HG03442 (cell line): ENCODE measurements at regions not wholly inside any gene's neighbourhood (a gene's known extent, or its start where the extent isn't known, plus 50 kb on each side); places are given as distances from the start of the nearest gene placed in this dataset.

ENCODE experiments used
- ATAC-seq: cut with Tn5 transposase; IDR thresholded peaks from one replicate; pipeline ENCODE4 v1.9.1; 2021; ENCODE audit warnings: mild to moderate bottlenecking, moderate library complexity; ENCODE audit not compliant: unreplicated experiment

DNA sequence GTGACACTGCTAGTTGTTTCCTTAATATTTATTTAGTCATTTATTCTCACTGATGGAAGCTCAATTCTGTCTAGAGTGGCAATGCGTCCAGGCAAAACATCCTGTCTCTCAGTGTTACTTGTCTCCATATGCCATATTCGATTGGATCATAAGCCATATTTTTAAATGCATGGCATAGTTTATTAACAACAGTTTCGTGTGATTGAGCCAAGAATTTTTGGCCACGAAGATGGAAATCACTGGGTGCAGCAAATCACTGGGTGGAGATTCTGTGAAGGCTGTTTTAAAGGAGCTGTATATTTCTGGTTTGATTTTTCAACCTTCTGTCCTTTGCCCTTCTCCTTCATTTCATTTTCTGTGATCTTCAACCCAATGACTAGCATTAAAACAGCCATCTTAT, 205.2 kb downstream of the JRKL start:
- ATAC-seq, result no peak

DNA sequence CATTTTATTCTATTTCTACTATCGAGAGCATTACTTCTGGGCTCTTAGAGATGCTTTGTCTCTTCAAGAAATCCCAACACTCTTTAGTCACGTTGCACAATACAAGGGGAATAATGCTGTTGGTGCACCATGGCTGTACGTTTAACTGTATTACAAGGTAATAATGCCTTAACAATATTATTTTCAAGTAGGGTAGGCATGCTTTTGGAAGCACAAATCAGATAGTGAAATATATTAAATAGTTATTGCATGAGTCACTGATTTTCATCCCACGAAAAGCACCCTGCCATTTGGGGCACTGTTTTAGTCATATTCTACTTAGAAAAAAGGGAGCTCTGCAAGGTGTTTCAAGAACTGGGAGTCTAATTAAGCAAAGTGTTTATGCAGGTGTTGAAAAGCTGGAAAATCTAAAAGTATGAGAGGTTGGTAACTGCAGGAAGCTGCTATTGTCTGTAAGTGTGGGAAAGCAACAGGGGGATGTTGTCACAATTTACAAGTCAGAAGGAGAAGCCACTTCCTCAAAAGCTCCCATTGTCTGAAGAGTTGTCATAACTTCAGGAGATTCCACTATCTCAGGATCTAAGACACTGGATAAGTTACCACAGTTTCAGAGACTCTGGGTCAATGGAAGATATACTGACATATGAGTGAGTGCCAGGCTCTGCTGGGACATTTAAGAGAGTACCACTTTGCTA, 218.2 kb downstream of the JRKL start:
- ATAC-seq, result no peak

DNA sequence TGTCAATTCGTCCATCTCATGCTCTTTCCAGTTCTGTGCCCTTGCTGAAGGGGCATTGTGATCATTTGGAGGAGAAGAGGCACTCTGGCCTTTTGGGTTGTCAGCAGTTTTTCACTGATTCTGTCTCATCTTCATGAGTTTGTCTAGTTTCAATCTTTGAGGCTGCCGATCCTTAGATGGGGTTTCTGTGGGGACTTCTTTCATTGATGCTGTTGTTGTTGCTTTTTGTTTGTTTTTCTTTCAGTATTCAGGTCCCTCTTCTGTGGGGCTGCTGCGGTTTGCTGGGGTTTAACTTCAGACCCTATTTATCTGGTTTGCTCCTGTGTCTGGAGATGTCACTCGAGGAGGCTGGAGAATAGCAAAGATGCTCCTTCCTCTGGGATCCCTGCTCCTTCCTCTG, 224.3 kb downstream of the JRKL start:
- no peak for ATAC-seq

DNA sequence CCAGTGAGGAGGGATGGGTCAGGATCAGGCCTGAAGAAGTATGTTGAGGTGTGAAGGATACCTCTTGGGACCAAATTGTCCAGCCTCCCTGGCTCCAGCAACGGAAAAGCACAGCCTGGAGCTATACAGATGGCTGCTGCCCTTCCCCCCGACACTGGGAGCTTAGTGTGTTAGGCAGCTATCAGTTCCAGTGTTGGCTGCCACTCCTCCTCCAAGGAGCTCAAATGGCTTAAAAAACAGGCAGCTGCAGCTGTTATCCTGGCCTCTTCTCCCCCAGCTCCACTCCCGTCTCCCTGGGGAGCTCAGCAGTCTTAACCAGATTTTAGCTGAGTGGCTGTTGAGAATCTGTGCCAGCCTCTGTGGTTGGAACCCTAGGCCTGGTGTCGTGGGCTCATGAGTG, 225.0 kb downstream of the JRKL start:
- ATAC-seq, result no peak

DNA sequence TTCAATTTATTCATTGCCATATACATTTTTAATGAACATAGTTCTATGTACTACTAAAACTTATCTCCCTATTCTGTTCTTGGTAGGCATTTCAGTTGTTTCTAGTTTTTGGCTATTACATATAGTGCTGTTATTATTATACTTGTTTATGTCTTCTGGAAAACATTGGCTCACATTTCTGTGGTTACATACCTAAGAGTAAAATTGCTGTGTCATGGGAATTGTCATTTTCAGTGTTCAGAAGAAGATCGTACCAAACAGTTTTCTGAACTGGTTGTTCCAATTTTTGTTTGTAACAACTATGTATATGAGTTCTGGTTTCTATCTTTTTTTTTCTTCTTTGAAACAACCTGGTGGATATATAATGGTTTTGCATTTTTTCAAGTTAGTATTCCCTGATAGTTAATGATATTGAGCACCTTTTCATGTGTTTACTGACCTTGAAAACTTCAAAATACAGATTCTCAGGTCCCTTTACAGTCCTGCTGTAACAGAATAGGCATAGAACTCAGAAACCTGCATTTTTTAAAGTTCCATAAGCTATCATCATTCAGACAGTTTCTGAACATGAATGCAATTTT, 230.7 kb downstream of the JRKL start:
- no peak for ATAC-seq

DNA sequence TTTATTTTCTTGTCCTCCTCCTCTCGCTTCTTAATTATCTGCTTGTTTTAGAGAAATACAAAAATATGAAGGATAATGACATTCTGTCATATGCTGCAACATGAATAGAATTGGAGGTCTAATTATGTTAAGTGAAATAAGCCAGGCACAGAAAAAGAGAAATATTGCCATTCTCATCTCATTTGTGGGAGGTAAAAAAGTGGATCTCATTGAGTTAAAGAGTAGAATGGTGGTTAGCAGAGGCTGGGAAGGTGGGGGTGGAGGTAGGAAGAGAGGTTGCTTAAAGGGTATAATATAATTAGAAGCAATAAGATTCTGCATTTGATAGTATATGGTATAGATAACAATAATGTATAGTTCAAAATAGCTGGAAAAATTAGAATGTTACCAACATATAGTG, 231.3 kb downstream of the JRKL start:
- no peak for ATAC-seq

DNA sequence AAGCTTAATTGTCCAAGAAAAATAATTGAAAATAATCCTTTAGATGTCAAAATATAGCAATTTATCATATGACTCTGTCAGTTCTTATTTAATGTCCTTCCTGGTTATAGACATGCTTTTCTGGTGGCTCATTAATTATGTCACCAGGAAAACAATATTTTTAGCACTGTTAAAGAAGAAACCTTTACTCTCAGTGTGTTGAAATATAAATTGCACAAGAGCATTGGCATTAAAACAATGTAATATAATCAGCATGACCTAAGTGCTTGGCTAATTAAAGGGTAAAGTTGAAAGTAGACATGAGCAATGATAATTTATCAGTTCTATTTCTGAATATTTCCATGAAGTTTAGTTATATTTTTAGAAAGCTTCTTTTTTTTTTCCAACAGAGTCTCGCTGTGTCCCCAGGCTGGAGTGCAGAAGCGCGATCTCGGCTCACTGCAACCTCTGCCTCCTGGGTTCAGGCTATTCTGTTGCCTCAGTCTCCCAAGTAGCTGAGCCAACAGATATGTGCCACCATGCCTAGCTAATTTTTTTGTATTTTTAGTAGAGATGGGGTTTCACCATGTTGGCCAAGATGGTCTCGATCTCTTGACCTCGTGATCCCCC, 232.3 kb downstream of the JRKL start:
- no peak for ATAC-seq

DNA sequence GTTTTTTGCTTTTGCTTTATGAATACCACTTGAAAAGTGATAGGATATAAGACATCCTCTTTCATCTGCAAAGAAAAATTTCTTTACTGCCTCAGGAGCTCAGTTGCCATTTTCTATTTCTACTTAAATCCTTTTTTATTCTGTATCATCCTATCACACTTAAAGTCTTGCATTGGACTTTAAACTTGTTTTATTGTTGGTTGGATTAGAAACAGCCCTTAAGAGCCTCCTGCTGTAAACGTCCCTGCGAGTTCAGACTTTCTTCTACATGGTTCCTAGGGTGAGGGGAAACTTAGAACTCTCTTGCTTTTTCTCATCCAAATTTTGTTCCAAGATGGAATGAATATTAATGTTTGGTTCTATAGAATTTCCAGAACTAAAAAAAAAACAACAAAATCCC, 234.3 kb downstream of the JRKL start:
- ATAC-seq, result no peak

DNA sequence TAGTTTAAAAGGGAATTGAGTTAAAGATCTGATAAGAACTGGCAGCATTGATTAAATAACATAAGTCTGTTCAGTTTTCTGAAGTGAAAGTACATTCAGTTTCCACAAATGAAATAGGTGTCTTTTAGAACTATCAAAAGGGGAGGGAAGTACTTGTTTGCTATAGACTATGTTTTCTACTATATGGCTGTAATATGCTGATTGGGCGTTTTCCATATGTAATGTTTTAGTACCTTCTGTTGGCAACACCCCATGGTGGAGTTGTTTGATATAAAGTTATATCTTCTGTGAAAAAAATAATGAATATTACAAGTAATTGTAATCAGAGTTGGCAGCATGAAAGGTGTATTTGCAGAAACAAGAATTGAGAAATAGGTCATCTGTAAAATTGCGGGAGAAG, 237.6 kb downstream of the JRKL start:
- no peak for ATAC-seq

DNA sequence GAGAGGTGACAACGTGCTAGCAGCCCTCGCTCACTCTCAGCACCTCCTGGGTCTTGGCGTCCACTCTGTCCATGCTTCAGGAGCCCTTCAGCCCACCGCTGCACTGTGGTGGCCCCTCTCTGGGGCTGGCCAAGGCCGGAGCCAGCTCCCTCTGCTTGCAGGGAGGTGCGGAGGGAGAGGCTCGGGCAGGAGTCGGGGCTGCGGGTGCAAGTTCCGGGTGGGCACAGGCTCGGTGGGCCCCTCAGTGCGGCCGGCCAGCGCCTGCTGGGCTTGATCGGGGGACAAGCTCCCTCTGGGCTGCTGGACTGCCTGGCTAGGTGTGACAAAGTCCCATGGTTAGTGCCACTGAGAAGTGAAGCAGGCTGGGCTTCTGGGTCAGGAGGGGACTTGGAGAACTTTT, 245.8 kb downstream of the JRKL start:
- no peak for ATAC-seq

DNA sequence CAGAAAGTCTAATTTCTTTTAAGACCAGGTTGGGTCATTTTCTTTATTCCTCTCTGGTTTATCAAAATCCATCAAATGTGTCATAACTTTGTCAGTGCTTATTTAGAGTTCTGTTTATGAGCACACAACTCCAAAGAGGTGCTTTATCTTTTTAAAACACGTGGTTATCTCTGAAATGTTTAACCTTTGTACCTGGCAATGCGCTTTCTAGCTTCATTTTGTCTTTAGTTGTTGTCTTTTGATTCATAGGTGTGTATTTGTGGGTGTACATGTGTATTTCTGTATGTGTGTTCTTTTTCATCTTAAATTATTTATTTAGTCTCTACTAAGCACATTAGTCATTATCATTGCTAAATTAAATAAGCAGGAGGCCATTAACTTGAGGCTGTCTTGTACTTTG, 251.4 kb downstream of the JRKL start:
- no peak for ATAC-seq

DNA sequence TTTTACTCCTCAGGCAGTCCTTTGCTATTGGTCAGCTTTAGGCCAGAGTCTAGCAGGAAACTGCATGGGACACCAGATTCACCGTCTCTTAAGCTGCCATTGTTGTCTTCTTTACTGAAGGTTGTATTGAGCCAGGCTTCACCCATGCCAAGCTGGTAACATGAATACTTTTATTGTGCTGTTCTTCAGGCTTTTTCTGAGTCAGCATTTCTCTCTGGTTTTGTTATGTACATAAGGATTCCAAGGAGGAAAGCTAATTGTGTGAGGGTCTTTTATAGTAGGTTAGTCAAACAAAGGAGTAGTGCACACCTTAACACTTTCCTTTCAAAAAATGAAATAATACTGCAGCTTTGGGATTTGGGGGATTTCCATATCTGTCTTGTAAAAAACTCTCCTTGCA, 252.8 kb downstream of the JRKL start:
- no peak for ATAC-seq

DNA sequence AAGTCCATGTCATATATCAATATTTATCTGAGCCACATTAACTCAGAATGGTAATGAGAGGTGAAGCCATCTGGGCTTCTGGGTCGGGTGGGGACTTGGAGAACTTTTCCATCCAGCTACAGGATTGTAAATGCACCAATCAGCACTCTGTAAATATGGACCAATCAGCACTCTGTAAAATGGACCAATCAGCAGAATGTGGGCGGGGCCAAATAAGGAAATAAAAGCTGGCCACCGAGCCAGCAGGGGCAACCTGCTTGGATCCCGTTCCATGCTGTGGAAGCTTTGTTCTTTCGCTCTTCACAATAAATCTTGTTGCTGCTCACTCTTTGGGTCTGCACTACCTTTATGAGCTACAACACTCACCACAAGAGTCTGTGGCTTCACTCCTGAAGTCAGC, 253.4 kb downstream of the JRKL start:
- no peak for ATAC-seq

DNA sequence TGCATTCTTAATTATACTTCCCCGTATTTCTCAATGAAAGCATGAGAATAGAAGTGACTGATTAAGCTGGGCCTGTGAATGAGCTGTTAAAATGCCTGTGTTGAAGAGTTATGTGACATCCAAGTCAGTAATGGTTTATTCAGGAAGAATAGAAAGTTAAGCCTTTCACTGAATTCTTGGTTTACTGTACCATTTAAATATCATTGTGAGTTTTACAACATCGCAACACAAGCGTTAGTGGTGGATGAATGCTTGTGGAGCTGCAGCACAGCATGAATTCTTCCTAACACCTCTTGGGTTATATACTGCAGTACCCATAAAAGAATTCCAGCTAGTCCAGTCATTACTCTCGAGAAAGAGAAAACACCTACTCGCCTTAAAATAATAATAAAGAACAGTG, 257.8 kb downstream of the JRKL start:
- no peak for ATAC-seq

DNA sequence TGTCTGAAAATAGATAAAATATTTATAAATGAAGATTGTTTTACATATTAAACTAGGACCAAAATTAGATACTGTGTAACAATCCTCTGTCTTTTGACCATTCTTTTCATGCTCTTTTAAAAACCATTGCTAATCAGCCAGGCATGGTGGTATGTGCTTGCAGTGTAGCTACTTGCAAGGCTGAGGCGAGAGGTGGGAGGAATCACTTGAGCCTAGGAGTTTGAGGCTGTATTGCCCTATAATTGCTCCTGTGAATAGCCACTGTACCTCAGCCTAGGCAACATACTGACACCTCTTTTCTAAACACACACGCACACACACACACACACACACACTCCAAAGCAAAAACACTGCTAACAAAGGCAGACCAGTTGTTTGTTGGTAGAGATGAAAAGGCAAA, 259.2 kb downstream of the JRKL start:
- no peak for ATAC-seq

DNA sequence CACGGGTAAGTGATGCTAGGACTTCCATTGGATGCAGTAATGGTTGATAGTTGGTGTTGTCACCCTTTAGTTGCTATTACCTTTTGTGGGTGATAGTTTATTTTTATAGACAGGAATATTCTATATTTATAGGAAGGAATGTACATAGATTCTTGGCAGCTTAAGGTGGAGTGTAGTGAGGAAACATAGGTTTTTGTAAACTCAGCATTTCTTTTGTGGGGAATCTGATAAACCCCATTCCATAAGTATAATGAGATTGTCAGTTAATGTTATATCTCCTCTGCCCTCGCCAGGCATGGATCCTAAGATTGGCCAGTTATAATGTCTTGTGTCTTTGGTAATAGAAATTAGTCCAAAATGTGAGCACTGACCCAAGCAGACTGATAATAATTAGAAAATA, 262.7 kb downstream of the JRKL start:
- ATAC-seq, result no peak

DNA sequence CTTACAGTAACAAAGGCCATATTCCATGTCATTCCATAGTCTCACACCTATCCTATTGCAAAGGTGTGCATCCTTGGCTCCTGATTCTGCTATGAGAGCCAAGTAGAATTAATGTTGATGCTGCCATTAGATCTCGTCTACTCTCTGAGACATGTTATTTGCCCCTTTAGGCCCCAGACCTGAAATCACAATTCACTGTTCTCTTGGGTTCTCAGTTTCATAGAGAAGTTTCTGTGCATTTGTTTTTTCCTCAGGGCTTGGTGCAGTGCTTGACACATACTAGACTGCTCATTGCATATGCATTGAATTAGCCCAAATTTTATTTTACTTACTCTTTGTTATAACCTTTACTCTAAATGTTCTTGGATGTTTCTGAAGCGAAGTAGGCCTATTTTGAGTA, 265.7 kb downstream of the JRKL start:
- ATAC-seq, result no peak

DNA sequence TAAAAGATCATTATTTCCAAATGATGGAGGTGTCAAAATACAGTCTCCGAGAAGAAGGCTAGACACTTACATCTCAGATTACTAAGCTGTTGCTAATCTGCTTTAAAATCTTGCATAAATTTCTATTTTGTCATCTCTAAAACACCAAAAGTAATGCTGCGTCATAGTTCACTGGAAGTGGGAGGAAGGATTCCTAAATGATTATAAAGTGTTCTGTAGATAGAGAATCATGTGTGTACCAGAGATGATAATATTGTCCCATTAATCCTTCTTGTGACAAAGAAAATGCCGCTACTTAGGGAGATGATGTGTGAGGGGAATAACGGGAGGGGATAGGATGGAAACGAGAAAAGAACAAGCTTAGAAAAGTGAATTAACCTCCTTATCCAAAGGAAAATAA, 268.6 kb downstream of the JRKL start:
- ATAC-seq, result no peak

DNA sequence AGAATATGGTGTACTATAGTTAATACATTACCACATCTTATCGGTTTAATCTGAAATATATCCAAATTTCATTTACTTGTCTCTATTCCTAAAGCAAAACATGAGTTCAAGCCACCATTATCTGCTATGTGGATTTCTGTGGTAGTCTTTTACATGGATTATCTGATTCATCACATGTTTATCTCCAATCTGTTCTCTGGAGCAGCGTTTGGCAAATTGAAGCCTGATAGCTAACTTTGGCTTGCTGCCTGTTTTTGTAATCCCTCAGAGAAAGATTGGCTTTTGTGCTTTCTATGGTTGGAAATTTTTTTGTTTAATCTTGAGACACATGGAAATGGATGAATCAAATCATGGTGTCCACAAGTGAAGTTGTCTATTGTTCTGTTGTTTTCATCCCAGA, 274.3 kb downstream of the JRKL start:
- no peak for ATAC-seq

DNA sequence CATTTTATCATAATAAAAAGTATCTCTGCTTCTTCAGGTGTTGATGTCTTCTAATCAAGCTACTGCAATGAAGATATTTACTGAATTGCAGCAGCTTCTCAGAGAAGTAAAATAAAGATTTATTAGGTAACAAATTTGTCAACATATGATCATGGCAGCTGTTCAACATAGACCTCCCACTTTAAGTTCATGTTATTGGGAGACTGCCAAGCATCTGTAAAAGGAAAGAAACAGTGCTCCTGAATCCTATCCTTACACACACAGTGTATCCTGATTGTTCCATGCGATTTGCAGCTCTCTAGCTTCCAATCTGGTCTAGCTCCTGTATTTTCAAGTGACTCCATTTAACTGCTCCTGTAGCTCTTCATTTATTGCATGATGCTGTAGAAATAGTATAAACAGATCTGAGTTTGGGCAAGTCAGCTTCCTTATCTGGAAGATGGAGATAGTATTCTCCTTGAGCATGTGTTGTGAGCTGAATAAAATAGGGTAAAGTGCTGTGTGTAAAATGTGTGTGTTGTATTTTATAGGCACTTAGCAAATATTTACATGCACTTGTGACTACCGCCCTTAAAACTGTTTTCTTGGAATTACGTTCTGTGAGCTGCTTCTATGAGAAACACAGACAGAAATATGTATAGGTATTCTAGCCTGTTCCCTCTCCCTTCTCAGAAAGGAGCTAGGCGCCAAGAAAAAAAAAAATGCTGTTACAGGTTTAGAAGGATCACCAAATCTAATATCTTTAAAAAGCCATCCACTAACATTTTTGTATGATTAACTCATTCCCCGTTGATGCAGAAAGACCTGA, 290.6 kb downstream of the JRKL start:
- ATAC-seq, result no peak

DNA sequence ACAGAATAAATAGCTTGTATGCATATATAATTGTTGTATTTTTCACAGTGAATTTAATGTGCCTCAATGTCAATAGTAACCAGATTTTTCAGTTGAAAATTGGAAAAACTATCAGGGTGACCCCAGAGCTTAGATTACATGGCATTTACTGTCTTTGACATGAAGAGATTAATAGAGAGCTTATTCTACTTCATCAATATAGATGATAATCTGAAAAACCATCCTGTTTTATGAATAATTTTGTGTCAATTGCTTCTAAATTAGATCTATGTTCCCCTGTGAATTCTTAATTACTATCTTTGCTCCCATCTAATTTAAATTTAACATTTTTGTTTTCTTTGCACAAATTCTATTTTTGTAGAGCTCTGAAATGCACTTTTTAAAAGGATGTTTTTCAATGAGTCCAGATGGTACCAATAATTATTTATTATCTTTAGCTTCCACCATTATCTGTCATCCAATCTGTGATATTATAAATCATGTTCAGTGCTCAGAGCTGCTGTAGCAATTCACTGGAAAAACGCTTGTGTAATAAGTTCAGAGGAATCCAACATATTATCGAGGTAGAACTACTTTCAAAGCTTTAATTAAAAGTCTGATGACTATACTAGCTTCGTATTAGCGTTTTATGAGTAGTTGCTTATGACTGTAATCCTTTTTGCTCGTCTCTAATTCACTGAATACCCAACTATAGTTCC, 291.4 kb downstream of the JRKL start:
- ATAC-seq, result no peak
